ENCODE measurements at regions not wholly inside any gene's neighbourhood (a gene's known extent, or its start where the extent isn't known, plus 50 kb on each side); places are given as distances from the start of the nearest gene placed in this dataset.

- Histone ChIP-seq H3K36me3 (replicated peaks; ENCODE audit: control insufficient read depth, insufficient read depth, low read length) (no peaks in the 10 kb centered on the region), H3K27me3 (ENCODE audit: control insufficient read depth, insufficient read depth, low read length) (no peaks in the 10 kb centered on the region; the same call in 1 of the 2 replicates), H3K4me3 (ENCODE audit: insufficient read depth, low read depth, low read length) (no peak overlapping the region)
- DNase-seq, result no peak
Measured at GRCh38 chr13:112639521-112639920, 50.3 kb upstream of the ATP11A start.

- no peaks in the 10 kb centered on the region; the same call in 1 of the 2 replicates for H3K27me3 ChIP-seq (ENCODE audit: control insufficient read depth, insufficient read depth, low read length)
- peak; percentile 19 for DNase-seq
- H3K36me3 ChIP-seq (replicated peaks; ENCODE audit: control insufficient read depth, insufficient read depth, low read length), result no peaks in the 10 kb centered on the region
- H3K4me3 ChIP-seq (ENCODE audit: insufficient read depth, low read depth, low read length), result no peak overlapping the region
Measured at GRCh38 chr13:112638919-112639318, 50.9 kb upstream of the ATP11A start.

- Histone ChIP-seq H3K36me3 (replicated peaks; ENCODE audit: control insufficient read depth, insufficient read depth, low read length) (no peaks in the 10 kb centered on the region), H3K27me3 (ENCODE audit: control insufficient read depth, insufficient read depth, low read length) (no peaks in the 10 kb centered on the region; the same call in 1 of the 2 replicates), H3K4me3 (ENCODE audit: insufficient read depth, low read depth, low read length) (no peak overlapping the region)
- DNase-seq, result peak; percentile 64
Measured at GRCh38 chr13:112638157-112638750, 50.3 kb upstream of the TUBGCP3 start.
